Glomerular endothelial cell (primary cell): ENCODE measurements at regions not wholly inside any gene's neighbourhood (a gene's known extent, or its start where the extent isn't known, plus 50 kb on each side); places are given as distances from the start of the nearest gene placed in this dataset.

Experiments
- DNase-seq: peaks from one replicate; pipeline ENCODE4 v3.0.0-alpha.2; 2011; ENCODE audit warnings: low read depth, low spot score; ENCODE audit errors: extremely low read depth

- DNase-seq, result no peak
Measured at GRCh38 chrX:34873500-34874225, 68.9 kb upstream of the FAM47B start.

- no peak for DNase-seq
Measured at GRCh38 chrX:34874763-34875162, 67.8 kb upstream of the FAM47B start.

- DNase-seq, result no peak
Measured at GRCh38 chrX:34875204-34875603, 67.4 kb upstream of the FAM47B start.

DNA sequence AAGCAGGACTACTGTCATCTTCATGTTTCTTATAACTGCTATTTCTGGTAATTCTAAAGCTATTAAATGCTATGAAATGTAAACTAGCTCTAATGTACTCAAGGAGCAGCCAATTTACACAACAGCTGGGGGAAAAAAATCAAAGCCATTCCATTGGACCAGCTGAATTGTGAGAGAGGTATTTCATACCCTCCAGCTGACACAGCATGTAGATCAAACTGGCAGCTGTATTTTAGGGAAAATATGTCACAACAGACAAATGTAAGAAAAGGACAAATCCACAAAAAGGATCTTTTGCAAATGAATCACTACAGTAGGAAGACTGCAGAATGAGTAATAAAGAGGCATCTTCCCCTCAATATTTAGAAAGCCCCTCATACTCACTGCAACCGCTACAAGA is 65.2 kb upstream of the FAM47B start:
- no peak for DNase-seq

- DNase-seq, result no peak
Measured at GRCh38 chrX:34879346-34879745, 63.2 kb upstream of the FAM47B start.

DNA sequence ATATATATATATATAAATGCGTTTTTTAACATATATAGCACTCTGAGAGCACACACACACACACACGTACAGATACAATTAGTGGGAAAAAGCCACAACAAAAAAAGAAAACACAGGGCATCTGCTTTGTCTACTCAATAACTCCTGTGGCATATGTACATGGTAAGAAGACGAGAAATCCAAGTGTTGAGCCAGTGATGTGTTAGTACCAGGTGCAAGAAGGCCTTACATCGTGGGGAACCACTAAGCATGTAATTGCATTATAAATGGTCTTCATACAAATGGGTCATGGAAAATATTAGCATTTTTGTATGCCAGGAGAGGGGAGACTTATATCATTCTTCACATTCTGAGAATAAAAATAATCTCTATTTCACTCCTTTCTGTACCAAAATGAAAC is 62.7 kb upstream of the FAM47B start:
- DNase-seq, result no peak

GRCh38 chrX:34880656-34881055 is 61.9 kb upstream of the FAM47B start:
- no peak for DNase-seq

DNA sequence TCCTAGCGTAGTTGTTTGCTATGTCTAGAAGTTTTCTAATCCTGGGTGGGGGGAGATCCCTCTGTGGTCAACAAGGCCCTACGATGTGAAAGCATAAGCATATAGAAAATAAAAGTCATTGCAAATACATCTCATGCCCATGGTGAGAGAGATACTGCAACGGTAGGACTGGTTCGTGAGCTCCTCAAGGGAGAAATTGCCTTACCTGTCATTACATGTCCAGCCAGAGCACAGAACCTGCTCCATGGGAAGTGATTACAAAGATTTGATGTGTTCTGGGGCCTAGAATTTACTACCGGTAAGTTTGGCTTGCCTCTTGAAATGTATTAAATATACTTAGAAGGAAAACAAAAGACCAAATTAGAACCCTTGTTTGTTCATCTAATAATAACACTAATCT is 60.9 kb upstream of the FAM47B start:
- no peak for DNase-seq

DNA sequence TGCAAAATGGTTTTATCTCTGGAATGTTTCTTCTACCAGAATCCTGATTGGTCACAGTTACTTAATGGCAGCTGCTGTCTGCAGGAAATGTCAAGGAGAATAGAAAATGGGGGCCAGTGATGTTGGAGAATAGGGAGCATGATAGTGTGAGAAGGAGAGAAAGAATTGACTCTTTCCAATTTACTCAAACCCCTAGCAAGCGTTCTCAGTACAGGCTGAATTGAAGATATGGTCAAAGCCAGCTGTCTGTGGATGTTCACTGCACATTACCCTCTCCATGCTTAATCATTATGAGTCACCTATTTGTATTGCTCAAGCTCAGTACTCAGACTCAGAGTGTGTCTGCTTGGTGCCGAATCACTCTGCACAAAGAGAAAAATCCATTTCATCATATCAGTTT is 57.8 kb upstream of the FAM47B start:
- peak; percentile 7 for DNase-seq

GRCh38 chrX:34886011-34886410 is 56.6 kb upstream of the FAM47B start:
- no peak for DNase-seq

DNA sequence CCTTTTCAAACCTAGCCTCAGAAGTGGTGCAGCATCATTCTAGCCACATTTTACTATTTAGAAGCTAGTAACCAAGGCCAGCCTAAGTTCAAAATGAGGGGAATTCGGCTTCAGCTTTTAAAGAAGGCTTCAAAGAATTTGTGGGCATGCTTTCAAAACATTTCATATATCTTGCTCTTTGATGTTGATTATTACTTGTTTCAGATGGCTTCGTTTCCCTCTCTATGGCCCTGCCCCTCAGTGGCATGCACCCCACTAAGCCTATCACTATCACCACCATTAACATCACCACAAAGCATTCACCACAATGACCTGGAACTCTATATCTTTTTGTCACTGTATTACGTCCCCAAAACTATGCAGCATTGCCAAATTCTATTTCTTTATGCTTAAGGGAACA is 51.2 kb upstream of the FAM47B start:
- no peak for DNase-seq
